GM19372 (cell line): ENCODE measurements at regions not wholly inside any gene's neighbourhood (a gene's known extent, or its start where the extent isn't known, plus 50 kb on each side); places are given as distances from the start of the nearest gene placed in this dataset.

Experiments used
- ATAC-seq: cut with Tn5 transposase; IDR thresholded peaks from one replicate; pipeline ENCODE4 v1.9.1; 2021; ENCODE audit warnings: mild to moderate bottlenecking, low read depth, moderate library complexity; ENCODE audit not compliant: unreplicated experiment

DNA sequence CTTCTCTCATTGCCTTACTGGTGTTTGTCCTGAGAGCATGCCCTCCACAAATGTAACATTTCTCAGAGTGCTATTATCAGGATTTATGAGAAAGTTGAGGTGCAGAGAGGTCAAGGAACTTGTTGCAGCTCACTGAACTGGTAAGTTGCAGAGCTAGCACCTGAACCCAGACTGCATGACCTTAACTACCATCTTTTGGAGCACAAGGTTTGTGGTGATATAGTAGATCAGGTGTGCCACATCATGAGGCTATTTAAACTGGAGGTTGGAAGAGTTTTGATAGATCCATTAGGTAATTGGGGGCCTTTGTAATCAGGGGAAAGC is 112.0 kb upstream of the CITED2 start:
- no peak for ATAC-seq

DNA sequence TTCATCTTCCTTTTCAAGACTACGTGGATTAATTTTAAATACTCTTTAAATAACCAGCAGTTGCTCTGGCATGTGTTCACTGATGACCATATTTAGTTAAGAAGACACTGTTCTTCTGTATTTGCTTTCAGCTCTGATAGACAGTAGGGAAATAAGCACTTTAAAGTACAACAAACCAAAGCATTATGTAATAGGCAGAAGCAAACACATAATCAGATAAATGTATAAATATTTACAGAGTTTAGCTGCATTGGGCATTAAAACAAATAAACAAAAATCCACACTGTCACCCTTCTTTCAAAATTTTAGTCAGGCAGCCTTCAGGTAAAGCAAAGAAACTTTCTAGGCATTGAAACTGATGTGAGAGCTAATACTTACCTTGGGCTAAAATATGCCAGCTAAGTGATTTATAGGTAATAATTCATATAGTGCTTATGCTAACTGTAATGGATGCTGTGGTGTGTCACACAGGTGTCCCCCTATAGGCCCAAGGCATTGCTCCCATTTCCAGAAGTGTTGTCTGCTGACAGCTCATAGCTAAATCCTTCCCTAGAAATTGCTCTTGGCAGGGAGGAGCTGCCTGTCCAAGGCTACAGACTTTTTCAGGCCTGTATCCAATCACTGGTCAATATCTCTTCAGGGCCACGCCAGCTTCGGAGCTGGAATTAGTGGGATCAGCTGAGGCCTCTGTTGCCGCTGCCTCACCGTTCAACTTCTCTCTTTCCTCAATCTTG is 111.5 kb upstream of the CITED2 start:
- no peak for ATAC-seq

DNA sequence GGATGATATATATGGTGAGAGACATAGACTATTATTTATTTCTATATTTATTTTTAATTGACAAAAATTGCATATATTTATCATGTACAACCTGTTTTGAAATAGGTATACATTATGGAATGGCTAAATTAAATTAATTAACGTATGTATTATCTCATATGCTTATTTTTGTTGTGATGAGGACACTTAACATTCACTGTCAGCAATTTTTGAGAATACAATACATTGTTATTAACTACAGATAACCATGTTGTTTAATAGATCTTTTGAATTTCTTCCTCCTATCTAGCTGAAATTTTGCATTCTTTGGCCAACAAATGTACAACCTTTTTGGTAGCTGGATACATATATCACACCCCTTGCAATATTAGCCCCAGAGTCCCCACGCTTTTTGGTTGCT is 110.7 kb upstream of the CITED2 start:
- no peak for ATAC-seq

DNA sequence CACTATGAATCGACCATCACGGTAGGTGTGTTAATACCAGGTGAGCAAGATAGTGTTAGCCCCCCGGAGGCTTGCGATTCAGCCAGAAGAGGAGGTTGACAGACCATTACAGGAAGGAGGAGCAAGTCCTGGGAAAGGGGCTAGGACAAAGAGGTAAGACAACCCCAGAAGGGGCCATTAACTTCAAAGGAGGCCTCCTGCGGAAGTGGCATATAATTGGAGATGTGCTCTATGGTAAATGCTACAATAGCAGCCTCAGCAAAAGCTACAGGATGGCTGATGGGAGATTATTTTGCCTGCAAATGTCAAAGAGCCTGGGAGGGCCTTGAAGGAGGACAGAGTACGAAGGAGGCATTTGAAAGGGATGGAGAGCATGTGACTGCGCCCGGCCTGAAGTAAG is 108.6 kb upstream of the CITED2 start:
- no peak for ATAC-seq

DNA sequence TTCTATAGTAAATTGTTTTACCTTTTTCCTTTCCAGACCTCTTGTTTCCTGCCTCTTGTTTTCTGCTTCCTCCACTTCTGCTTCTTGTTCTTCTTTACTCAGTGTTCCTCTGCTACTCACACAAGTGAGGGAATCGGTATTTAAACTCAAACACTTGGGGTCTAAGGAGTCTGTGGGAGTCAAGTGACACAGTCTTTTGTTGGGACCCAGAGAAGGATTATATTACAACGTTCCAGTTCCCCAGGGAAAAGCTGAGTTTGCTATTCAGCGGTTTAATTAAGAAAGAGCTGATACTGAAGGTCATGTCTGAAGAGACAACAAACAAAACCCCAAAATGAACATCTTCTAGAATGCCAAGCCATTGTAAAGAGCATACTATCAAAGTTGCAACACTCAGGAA is 107.8 kb upstream of the CITED2 start:
- no peak for ATAC-seq

DNA sequence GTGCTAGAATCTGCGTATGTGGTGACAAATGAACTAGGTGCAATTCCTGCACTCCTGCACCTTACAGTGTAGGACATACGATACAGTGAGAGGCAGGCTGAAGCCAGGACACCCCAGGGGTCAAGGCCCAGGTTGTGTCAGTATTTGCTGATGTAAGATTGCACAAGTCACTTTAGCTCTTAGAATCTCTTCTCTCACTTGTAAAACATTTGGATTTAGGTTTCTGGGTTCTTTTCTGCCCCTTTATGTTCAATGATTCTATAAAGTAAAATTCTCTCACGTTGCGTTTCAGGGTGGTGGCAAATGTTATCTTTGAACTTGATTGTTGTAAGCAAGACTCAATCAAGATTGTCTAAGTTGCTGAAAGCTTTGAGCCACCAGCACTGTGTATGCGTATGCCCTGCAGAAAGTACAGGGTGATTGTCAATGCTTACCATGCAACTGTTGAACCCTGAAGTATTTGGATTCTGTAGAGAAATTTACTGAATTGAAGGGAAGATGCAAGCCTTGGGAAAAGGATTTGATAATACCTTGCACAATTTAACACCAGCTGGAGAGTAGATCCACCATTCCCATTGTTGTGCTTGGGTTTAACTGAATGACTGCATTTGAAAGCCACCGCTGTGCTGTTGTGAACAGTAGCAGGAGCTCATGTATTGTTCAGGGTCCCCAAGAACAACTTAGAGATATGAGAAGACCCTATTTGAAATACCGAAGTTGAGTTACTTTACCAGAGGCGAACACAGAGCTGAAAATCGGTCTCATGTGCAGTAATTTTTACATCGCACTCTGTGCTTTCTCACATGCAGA is 106.1 kb upstream of the CITED2 start:
- no peak for ATAC-seq

DNA sequence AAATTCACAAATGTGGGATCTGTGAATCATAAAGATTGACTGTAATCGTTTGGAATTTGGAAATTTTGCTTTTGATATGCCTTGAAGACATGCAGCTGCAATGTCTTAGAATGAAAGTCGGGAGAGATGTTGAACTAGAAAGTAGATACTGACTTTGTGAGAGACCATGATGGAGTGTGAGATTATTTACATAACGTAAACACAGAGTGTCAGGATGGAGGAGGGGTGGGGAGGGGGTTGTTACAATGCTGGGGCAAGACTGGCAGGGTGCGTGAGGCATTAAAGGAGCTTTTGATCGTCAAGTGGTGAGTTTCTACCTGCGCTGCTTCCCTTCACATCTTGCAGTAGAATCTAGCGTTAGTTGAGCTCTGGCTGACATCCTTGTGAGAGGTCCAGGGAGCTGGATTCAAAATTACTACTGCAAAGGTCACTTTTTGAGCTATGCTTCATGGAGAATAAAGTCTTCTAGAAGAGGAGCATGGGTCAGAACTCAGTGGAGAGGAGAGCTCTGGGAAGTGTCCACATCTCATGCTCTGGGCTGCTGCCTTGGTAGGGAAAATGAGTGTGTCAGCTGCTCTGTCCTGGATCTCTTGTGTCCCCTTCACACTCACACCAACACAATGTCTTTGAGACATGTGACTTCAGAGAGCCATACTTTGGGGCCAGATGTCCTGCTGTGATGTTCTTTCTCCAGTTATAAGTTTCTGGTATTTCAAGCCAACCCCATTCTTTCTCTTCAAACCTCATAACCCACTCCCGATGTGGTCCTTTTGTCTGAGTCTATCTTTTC is 105.2 kb upstream of the CITED2 start:
- ATAC-seq, result no peak

DNA sequence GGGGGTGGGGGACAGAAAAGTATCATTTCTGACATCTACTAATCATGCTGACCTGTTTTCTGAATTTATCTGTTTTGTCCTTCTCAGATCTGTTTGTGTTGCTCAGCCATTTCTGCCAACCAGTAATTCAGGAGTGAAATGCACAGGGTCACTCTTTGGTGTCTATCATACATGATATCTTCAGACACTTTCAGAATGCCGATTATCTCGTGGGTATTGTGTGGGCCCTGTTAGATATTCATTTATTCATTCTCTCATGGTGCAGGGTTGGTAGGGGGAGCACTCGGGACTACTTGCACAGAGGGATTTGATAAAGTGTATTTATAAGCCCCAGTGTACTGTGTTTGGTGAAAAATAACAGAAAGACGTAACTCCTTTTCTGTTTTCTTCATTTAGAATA is 101.2 kb upstream of the CITED2 start:
- no peak for ATAC-seq

DNA sequence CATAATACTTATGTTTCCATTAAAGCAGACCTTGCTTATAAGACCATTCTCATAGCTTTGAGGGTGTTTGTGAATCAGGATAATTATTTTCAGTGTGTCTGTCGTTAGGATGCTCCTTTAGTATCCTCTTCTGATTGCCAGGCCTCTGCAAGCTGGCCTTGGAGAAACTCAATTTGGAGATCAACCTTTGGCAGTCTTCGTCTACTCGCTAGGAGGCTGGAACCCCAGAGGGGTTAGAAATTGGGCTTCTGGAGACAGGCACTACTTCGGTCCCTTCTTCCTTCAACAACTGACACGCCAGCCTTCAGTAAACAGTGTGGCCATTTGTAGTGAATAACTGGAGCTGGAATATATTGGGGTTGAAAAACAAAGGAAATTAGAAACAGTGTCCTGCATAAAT is 100.8 kb upstream of the CITED2 start:
- no peak for ATAC-seq

DNA sequence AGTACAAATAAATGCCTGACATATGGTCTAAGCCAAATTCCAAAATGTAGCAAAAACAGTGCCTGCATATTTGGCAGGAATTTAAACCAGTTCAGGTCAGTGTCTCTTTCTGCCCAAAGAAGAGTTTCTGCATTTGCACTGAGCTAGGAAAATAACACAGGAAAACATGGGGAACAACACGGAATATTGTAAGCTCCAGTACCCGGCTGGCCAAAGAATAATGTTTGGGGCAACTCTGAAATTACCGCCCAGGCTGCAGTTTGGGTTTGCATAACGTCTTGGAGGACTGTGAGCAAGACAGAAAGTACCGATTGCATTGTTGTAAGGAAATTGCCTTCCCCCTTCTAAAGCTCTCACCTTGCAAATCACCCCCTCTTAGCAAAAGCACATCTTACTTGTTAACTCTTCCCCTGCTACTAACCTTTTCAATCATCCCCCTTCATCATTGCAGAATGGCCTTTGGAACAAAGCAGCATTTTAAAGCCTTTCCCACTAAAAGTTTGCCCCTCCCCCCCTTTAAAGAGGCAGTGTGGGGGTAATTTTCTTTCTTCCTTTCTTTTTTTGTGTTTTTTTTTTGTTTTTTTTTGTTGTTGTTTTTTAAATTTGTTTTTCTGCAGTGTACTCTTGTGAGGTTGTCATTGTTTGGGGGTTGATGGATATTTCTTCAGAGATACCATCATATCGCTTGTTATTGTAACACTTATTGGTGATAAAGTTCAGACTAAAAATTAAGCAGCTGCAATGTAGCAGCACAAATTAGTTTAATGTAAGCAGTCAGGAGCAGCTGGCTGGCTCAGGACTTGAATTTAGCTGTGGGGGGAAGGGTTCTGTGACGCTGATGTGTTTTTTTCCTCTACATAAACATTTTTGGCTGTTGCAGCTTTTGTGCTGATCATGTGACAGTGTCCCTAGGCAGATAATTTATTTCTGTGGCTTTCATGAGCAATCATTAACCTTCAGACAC is 100.0 kb upstream of the CITED2 start:
- no peak for ATAC-seq

DNA sequence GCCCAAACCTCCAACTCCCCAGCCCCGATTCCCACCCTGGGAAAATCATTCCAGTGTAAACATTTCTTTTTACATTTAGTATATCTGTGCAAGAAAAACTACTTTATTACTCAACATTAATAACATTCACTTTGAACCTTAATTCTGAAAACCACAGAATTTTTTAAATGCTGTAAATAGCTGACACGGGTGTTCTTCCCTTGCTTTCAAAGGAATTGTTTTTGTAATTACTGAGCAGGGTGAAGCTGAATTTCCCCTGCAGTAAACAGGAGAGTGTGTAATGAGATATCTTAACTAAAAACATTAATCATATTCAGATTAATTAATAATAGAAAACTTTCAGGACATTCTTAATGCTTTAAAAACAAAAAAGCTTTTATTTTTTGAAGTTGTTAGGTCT is 99.3 kb upstream of the CITED2 start:
- ATAC-seq, result no peak

DNA sequence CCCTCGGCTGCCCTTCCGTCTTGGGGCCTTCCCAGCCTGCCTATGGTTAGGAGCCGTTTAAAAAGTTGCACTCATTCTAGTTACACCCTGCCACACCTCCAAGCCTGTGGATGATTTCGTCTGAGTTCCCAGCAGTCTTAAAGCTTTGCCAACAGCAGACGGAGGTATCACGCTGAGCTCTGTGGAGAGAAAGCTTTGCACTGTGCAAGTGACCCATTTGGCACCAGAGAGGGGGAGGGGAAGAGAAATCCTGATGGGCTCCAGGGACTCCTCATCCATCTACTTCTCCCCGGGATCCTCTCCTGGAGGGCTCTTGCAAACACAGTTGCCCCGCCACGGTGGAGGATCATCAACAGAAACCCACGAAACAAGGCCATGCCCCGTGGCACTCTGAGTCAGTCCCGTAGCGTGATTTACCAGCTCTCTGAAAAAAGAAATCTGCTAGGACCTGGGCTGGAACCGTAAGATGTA is 98.8 kb upstream of the CITED2 start:
- ATAC-seq, result no peak

DNA sequence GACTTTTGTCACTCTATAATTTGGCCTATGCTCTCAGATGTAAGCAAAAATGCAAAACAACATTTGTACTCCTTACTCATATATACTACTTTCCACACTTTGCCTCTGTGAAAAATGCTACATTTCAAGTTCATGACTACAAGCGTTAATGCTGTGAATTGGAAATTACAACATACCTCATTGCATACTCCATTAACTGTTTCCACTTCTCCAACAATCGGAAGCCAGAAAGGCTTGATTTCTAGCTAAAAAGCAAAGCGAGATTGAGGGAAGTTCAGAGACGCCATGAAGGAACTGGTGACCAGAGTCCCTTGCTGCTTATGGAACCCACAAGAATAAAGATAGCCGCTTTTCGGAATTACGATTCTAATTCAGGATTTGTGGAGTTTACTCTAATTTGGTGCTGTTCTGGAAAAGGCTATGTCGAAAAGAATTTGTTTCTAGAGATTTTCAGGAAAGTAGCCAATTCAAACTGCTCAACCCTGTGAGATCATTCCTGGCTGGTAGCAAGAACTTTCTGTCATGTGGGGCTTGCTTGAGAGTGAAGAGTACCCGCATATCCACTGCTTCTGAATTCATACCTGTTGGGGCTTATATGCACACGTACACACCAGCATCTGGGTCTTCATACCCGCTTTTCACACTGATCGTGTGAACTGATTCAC is 98.0 kb upstream of the CITED2 start:
- no peak for ATAC-seq

DNA sequence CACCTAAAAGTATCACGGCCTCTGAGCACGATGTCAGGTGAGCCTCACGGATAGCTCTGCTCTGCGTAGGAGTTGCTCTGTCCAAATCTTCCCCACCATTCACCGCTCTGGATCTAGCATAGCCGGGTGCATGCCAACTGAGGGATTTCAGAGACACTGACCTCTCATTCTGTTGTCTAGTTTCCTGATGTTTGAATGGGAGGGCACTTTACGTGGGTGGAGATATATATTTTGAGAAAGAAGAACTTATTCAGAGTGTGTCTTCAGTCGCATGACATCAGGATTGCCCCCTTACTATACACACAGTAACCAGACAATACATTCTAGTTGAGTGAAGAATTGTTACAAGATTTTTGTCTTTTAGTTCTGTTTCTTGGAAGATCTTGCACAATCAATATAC is 96.5 kb upstream of the CITED2 start:
- ATAC-seq, result no peak

DNA sequence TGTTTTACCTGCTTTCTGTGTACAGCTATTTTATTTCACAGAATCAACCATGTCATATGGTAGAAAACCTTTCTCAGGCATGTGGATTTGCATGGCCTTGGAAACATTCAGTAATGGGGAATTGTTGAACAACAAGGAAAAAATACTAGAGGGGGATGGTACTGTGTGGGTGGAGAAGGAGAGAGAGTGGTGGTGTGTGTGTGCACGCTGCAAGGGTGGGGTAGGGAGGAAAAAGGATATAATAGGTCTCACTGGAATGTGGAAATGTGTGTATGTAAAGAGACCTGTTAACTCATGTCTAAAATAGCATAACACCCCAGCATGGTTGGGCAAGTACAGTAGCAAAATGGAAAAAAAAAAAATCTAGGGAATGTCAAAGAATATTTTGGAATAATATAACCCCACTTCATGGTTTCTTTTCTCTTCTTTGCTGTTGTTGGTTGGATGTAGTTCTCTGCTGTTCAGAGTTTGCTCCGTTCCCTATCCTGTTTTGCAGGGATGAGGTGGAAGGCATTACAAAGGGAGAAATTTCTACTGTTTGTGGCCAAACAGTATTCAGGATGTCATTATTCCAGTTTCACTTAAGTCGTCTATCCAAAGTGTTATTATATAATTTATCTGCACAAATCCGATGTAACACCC is 93.9 kb upstream of the CITED2 start:
- ATAC-seq, result no peak

DNA sequence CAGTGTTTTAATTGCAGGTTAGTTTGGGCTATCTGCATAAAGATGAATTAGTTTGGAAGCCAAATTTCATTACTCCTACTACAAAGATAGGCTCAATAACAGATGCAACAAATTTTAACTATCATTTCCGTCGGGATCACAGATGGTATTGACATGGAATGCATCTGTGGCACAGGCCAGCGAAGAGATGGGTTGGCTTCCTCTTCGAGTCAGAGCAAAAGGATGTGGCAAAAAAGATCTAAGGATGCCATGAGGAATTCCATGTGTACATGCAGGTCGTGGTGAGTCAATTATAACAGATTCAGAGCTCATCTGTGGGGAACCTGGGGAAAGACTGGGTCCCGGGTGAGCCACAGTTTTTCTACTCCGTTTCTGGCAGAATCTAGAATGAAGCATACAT is 83.0 kb upstream of the CITED2 start:
- ATAC-seq, result no peak

DNA sequence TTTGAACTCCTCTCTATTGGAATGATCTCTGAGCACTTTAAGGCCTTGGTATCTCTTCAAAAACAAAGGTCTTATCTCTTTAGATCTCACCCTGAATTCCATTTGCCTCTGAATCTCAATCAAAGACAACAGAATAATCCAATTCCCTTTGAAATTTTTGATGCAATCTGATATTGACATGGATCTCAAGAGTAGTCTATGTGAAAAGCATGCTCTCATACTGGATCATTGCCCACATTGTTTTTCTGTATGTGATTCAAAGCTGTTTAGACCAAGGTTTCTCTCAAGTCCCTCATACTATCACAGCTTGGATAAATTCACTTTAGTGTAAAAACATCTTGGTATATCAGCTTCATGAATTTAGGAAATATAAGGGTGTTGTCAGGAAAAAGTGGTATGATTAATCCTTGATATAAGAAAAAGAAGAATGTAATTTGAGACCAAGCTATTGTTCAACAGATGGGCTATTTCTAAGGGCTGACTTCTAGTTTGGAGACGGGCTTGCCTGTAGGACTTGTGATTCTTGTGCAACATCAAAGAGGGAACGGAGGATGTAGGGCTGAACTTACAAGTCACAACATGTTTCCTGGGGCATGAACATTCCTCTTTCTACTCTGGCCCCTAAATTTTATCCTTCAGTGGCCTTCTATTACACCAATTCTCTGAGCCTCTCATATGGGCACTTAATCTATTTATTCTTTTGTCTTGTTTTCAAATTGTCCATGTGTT is 77.9 kb upstream of the CITED2 start:
- ATAC-seq, result no peak

DNA sequence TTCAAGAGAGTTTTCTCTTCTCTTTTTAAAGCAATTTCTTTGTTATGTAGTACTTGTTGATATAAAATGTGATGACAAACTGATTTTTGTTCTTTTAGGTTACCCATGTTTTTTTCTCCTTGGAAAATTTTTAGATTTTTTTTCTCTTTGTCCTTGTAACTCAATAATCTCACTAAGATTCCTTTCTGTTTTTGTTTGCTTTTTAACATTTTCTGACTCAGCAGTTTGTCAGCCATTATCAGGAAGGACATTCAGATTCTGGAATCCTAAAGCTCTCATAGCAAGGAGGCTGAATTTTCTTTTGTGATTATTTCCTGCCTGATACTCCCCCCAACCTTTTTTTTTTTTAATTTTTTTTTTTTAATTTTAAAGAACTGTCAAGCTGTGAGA is 75.2 kb upstream of the CITED2 start:
- ATAC-seq, result no peak
